HG02943 (cell line): ENCODE measurements at regions not wholly inside any gene's neighbourhood (a gene's known extent, or its start where the extent isn't known, plus 50 kb on each side); places are given as distances from the start of the nearest gene placed in this dataset.

Source experiments
- ATAC-seq: cut with Tn5 transposase; IDR thresholded peaks from one replicate; pipeline ENCODE4 v1.9.1; 2021; ENCODE audit warnings: mild to moderate bottlenecking, low read depth, moderate library complexity; ENCODE audit not compliant: unreplicated experiment

GRCh38 chr11:112874980-112875379 is 86.2 kb upstream of the NCAM1 start:
- no peak for ATAC-seq

- no peak for ATAC-seq
These were observed 83.6 kb upstream of the NCAM1 start for GRCh38 chr11:112877581-112877980.

GRCh38 chr11:112878033-112878601 is 83.1 kb upstream of the NCAM1 start:
- ATAC-seq = no peak

- no peak for ATAC-seq
These were observed 80.7 kb upstream of the NCAM1 start for GRCh38 chr11:112880495-112880894.

GRCh38 chr11:112881461-112881860 is 79.8 kb upstream of the NCAM1 start:
- ATAC-seq = no peak

- no peak for ATAC-seq
These were observed 78.5 kb upstream of the NCAM1 start for GRCh38 chr11:112882494-112883381.

- ATAC-seq = no peak
These were observed 77.0 kb upstream of the NCAM1 start for GRCh38 chr11:112884012-112884767.

- no peak for ATAC-seq
These were observed 75.3 kb upstream of the NCAM1 start for GRCh38 chr11:112885744-112886433.

GRCh38 chr11:112886434-112887370 is 74.5 kb upstream of the NCAM1 start:
- no peak for ATAC-seq

GRCh38 chr11:112889446-112889845 is 71.8 kb upstream of the NCAM1 start:
- no peak for ATAC-seq

- no peak for ATAC-seq
These were observed 61.8 kb upstream of the NCAM1 start for GRCh38 chr11:112899235-112900006.

GRCh38 chr11:112901924-112902323 is 59.3 kb upstream of the NCAM1 start:
- no peak for ATAC-seq

- ATAC-seq = no peak
These were observed 58.7 kb upstream of the NCAM1 start for GRCh38 chr11:112902361-112903011.

GRCh38 chr11:112903340-112903739 is 57.9 kb upstream of the NCAM1 start:
- ATAC-seq = no peak

- ATAC-seq = no peak
These were observed 50.1 kb upstream of the NCAM1 start for GRCh38 chr11:112911124-112911523.
